ENCODE measurements at regions not wholly inside any gene's neighbourhood (a gene's known extent, or its start where the extent isn't known, plus 50 kb on each side); places are given as distances from the start of the nearest gene placed in this dataset.
"Not testable (repeated sequence)": the region's sequence is repeated elsewhere in the genome, so short reads cannot be mapped to it uniquely, and the experiment has no call there.

- ATAC-seq (peak in 1 of 2 donors; percentile 22), DNase-seq (peak; percentile 66)
- TF ChIP-seq CTCF (IDR thresholded peaks at IDR 0.05) = no peak
- H3K27me3 ChIP-seq (ENCODE audit: low read depth) = no peaks in the 10 kb centered on the region
- intact Hi-C loops (cut with DNase I) = no loop called here
- H3K4me1 ChIP-seq = peaks cover 87% of the 10 kb centered on the region
- peaks cover 6% of the 10 kb centered on the region for H3K36me3 ChIP-seq
- H3K9me3 ChIP-seq = no peaks in the 10 kb centered on the region
- H3K4me3 ChIP-seq = peak overlapping the region; percentile 20
- peak overlapping the region; percentile 76 for H3K27ac ChIP-seq
Observed at GRCh38 chr22:46047841-46048595, 71.1 kb upstream of the WNT7B start.

DNA sequence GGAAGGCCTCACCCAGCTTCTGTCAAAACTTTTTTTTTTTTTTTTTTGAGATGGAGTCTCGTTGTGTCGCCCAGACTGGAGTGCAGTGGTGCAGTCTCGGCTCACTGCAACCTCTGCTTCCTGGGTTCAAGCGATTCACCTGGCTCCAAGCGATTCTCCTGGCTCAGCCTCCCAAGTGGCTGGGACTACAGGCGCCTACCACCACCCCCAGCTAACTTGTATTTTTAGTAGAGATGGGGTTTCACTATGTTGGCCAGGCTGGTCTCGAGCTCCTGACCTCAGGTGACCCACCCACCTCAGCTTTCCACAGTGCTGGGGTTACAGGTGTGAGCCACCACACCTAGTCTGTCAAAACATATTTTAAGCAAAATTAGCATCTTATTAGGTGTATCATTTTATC, 71.7 kb upstream of the WNT7B start:
- peak; percentile 33 for DNase-seq
- H3K36me3 ChIP-seq; ATAC-seq; H3K27me3 ChIP-seq (ENCODE audit: low read depth); H3K9me3 ChIP-seq; H3K4me3 ChIP-seq; intact Hi-C loops (cut with DNase I): not testable (repeated sequence)
- Histone ChIP-seq H3K4me1 (peaks cover 83% of the 10 kb centered on the region), H3K27ac (peak overlapping the region; percentile 76)

GRCh38 chr22:46049726-46050450, 72.9 kb upstream of the WNT7B start:
- Histone ChIP-seq H3K27ac (no peak overlapping the region), H3K9me3 (no peaks in the 10 kb centered on the region), H3K4me3 (no peak overlapping the region), H3K36me3 (peaks cover 6% of the 10 kb centered on the region), H3K4me1 (peaks cover 83% of the 10 kb centered on the region), H3K27me3 (ENCODE audit: low read depth) (no peaks in the 10 kb centered on the region)
- intact Hi-C loops (cut with DNase I) = no loop called here
- ATAC-seq = no peak
- peak; percentile 44 for DNase-seq
- TF ChIP-seq CTCF (IDR thresholded peaks at IDR 0.05) = no peak

- intact Hi-C loops (cut with DNase I) = no loop called here
- no peak for TF ChIP-seq CTCF (IDR thresholded peaks at IDR 0.05)
- Histone ChIP-seq H3K9me3 (no peaks in the 10 kb centered on the region), H3K27me3 (ENCODE audit: low read depth) (no peaks in the 10 kb centered on the region), H3K27ac (peak overlapping the region; percentile 98), H3K4me1 (peaks cover 86% of the 10 kb centered on the region), H3K4me3 (no peak overlapping the region), H3K36me3 (peaks cover 6% of the 10 kb centered on the region)
- ATAC-seq = no peak
- DNase-seq = no peak
Observed at GRCh38 chr22:46050451-46050845, 73.5 kb upstream of the WNT7B start.

DNA sequence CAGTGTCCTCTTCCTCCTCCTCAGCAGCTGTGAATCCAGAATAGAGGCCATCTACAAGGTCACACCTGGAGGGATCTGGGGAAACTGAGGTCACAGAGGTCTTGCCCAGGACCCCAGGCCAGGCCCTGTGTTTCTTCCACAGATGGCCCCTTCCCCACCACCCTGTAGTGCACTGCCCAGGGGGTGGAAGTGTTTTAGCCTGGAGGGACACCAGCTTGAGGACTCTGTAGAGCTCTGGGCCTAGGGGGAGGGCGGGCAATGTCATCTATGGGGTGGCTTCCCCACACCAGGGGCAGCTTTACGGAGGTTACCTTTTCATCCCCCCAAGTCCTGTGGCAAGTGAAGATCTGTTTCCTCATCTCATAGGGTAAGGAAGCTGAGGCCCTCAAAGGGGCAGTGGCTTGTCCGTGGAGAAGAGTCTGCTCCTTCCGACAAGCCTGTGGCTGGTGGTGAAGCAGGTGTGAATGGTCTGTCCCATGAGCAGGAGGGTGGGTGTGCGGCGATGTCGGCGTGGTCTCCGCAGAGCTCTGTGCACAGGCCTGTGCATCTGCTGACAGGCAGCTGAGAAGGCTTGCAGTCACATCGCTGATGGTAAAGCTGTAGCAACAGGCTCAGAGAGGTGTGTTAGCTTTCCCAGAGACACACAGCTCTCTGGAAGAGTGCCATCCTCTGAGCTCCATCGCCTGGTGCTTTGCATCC, 74.1 kb upstream of the WNT7B start:
- DNase-seq = peak; percentile 46
- H3K4me1 ChIP-seq = peaks cover 86% of the 10 kb centered on the region
- no peak for TF ChIP-seq CTCF (IDR thresholded peaks at IDR 0.05)
- H3K4me3 ChIP-seq = no peak overlapping the region
- intact Hi-C loops (cut with DNase I) = no loop called here
- no peaks in the 10 kb centered on the region for H3K9me3 ChIP-seq
- H3K27me3 ChIP-seq (ENCODE audit: low read depth) = no peaks in the 10 kb centered on the region
- peak overlapping the region; percentile 98 for H3K27ac ChIP-seq
- ATAC-seq = no peak
- peaks cover 6% of the 10 kb centered on the region for H3K36me3 ChIP-seq
